ENCODE measurements at regions not wholly inside any gene's neighbourhood (a gene's known extent, or its start where the extent isn't known, plus 50 kb on each side); places are given as distances from the start of the nearest gene placed in this dataset.

GRCh38 chr4:128697323-128697722, 112.2 kb upstream of the JADE1 start:
- POLR2A ChIA-PET: no interaction called here
- Histone ChIP-seq H3K4me3 (ENCODE audit: low read length) (no peak overlapping the region), H3K27ac (ENCODE audit: low read depth, low read length) (no peak overlapping the region), H3K9me3 (ENCODE audit: control insufficient read depth in 2 of 3, low read length in 3 of 3) (no peaks in the 10 kb centered on the region), H3K4me1 (ENCODE audit: control insufficient read depth in 2 of 2, insufficient read depth in 2 of 2, low read length in 2 of 2) (no peaks in the 10 kb centered on the region), H3K27me3 (ENCODE audit: control insufficient read depth in 2 of 2, insufficient read depth in 2 of 2, low read length in 2 of 2) (no peaks in the 10 kb centered on the region), H3K36me3 (ENCODE audit: control insufficient read depth in 2 of 3, insufficient read depth in 3 of 3, low read length in 3 of 3) (no peaks in the 10 kb centered on the region)
- CTCF ChIA-PET: no interaction called here
- peaks cover 0 to 4% (median 0%) of the 10 kb centered on the region in 5 donors for H3K36me3 Mint-ChIP-seq
- H3K9me3 Mint-ChIP-seq: peaks cover 0 to 4% (median 0%) of the 10 kb centered on the region in 11 donors
- intact Hi-C loops (cut with micrococcal nuclease): no loop called here
- H3K27me3 Mint-ChIP-seq: no peaks in the 10 kb centered on the region
- ATAC-seq (no peak), DNase-seq (no peak)
- no peaks in the 10 kb centered on the region for H3K4me1 Mint-ChIP-seq
- H3K27ac Mint-ChIP-seq: no peak overlapping the region
- no peak overlapping the region for H3K4me3 Mint-ChIP-seq

DNA sequence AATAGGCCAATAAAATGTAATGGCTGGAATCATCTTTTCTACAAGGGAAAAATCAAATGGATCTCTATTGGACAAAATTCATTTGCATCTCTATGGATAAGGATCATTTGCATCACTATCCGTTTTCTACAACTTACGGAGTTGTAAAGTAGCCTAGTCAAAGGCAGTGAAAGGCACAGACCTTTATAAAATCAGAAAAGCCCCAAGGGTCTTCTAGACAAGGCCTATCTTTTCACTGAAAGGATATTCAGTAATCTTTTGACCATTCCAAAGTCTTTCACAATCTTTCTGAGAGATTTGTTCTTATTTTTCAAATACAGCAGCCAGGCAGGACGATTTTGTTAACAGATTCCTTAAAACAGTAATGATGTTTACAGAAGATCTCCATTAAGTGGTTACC, 119.5 kb upstream of the JADE1 start:
- Histone ChIP-seq H3K36me3 (ENCODE audit: control insufficient read depth in 2 of 3, insufficient read depth in 3 of 3, low read length in 3 of 3) (no peaks in the 10 kb centered on the region), H3K4me1 (ENCODE audit: control insufficient read depth in 2 of 2, insufficient read depth in 2 of 2, low read length in 2 of 2) (no peaks in the 10 kb centered on the region), H3K9me3 (ENCODE audit: control insufficient read depth in 2 of 3, low read length in 3 of 3) (no peaks in the 10 kb centered on the region), H3K27ac (ENCODE audit: low read depth, low read length) (no peak overlapping the region), H3K27me3 (ENCODE audit: control insufficient read depth in 2 of 2, insufficient read depth in 2 of 2, low read length in 2 of 2) (no peaks in the 10 kb centered on the region), H3K4me3 (ENCODE audit: low read length) (no peak overlapping the region)
- DNase-seq: no peak
- no peak overlapping the region for H3K27ac Mint-ChIP-seq
- H3K36me3 Mint-ChIP-seq: peaks cover 0 to 4% (median 4%) of the 10 kb centered on the region in 5 donors
- H3K27me3 Mint-ChIP-seq: peaks cover 0 to 5% (median 3%) of the 10 kb centered on the region in 5 donors
- intact Hi-C loops (cut with micrococcal nuclease): no loop called here
- ATAC-seq: no peak
- H3K4me1 Mint-ChIP-seq: no peaks in the 10 kb centered on the region
- H3K9me3 Mint-ChIP-seq: peaks cover 0 to 13% (median 3%) of the 10 kb centered on the region in 11 donors
- POLR2A ChIA-PET: no interaction called here
- CTCF ChIA-PET: no interaction called here
- H3K4me3 Mint-ChIP-seq: no peak overlapping the region

DNA sequence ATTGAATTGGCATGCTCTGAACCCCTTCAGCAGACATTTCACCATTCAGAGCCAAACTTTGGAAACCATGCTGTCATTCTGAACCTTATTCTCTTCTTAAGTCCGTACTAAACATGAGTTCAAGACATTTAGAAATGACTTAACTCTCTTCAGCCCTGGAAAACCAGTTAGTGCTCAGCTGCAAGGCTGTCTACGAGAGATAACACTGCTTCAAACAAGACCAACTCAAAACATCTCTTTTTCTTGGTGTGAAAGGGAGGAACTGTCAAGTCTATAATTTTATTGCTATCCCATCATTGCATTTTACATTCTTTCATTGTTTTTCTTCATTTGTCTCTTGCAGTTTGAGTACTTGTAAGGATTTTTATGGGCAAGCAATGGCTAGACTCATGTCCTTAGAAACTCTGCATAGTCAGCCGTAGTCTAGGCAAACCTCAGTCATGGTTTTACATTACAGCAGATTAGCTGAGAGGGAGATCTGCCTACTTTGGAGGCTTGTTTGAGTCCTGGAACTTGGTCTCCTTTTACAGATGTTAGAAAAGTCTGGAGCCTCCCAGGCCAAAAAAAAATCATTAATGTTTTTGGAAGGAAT, 120.6 kb upstream of the JADE1 start:
- no peaks in the 10 kb centered on the region for H3K4me1 ChIP-seq (ENCODE audit: control insufficient read depth in 2 of 2, insufficient read depth in 2 of 2, low read length in 2 of 2)
- H3K9me3 ChIP-seq (ENCODE audit: control insufficient read depth in 2 of 3, low read length in 3 of 3): no peaks in the 10 kb centered on the region
- Mint-ChIP-seq H3K9me3 (peaks cover 0 to 13% (median 2%) of the 10 kb centered on the region in 11 donors), H3K36me3 (peaks cover 0 to 4% (median 4%) of the 10 kb centered on the region in 5 donors), H3K27ac (no peak overlapping the region), H3K4me1 (no peaks in the 10 kb centered on the region), H3K4me3 (no peak overlapping the region), H3K27me3 (peaks cover 0 to 9% (median 3%) of the 10 kb centered on the region in 5 donors)
- no peak for ATAC-seq
- intact Hi-C loops (cut with micrococcal nuclease): no loop called here
- H3K27me3 ChIP-seq (ENCODE audit: control insufficient read depth in 2 of 2, insufficient read depth in 2 of 2, low read length in 2 of 2): no peaks in the 10 kb centered on the region
- no peak for DNase-seq
- H3K27ac ChIP-seq (ENCODE audit: low read depth, low read length): no peak overlapping the region
- POLR2A ChIA-PET: no interaction called here
- CTCF ChIA-PET: no interaction called here
- H3K4me3 ChIP-seq (ENCODE audit: low read length): no peak overlapping the region
- H3K36me3 ChIP-seq (ENCODE audit: control insufficient read depth in 2 of 3, insufficient read depth in 3 of 3, low read length in 3 of 3): no peaks in the 10 kb centered on the region

- CTCF ChIA-PET: no interaction called here
- ATAC-seq: no peak
Observed at GRCh38 chr4:128688033-128688721, 121.3 kb upstream of the JADE1 start.

DNA sequence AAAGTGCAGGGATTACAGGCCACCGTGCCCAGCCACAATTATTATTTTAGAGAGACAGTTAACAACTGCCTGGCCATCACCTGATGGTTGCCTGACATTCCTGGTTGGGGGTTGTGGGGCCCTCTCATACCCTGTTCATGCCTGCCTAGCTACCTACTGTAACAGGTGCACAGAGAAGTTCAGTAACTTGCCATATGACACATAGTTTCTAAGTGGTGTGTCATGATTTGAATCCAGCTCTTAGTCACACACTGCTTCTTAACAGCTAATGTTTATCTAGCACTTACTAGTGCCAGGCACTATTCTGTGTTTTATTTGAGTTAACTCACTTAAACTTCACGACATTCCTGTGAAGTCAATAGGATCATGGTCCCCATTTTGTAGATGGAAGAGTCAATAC, 122.7 kb upstream of the JADE1 start:
- H3K27ac Mint-ChIP-seq: no peak overlapping the region
- no peak overlapping the region for H3K4me3 ChIP-seq (ENCODE audit: low read length)
- H3K36me3 Mint-ChIP-seq: peaks cover 0 to 4% (median 1%) of the 10 kb centered on the region in 5 donors
- no peak overlapping the region for H3K27ac ChIP-seq (ENCODE audit: low read depth, low read length)
- no peak overlapping the region for H3K4me3 Mint-ChIP-seq
- ATAC-seq (no peak), DNase-seq (no peak)
- no peaks in the 10 kb centered on the region for H3K27me3 ChIP-seq (ENCODE audit: control insufficient read depth in 2 of 2, insufficient read depth in 2 of 2, low read length in 2 of 2)
- peaks cover 0 to 15% (median 3%) of the 10 kb centered on the region in 5 donors for H3K27me3 Mint-ChIP-seq
- H3K9me3 Mint-ChIP-seq: peaks cover 0 to 13% (median 2%) of the 10 kb centered on the region in 11 donors
- POLR2A ChIA-PET: no interaction called here
- H3K4me1 ChIP-seq (ENCODE audit: control insufficient read depth in 2 of 2, insufficient read depth in 2 of 2, low read length in 2 of 2): no peaks in the 10 kb centered on the region
- H3K4me1 Mint-ChIP-seq: no peaks in the 10 kb centered on the region
- CTCF ChIA-PET: no interaction called here
- H3K36me3 ChIP-seq (ENCODE audit: control insufficient read depth in 2 of 3, insufficient read depth in 3 of 3, low read length in 3 of 3): no peaks in the 10 kb centered on the region
- no peaks in the 10 kb centered on the region for H3K9me3 ChIP-seq (ENCODE audit: control insufficient read depth in 2 of 3, low read length in 3 of 3)
- intact Hi-C loops (cut with micrococcal nuclease): no loop called here

More at GRCh38 chr4:128688033-128688721, 121.3 kb upstream of the JADE1 start:
- no peak overlapping the region for H3K27ac Mint-ChIP-seq
- Histone ChIP-seq H3K27ac (ENCODE audit: low read depth, low read length) (no peak overlapping the region), H3K9me3 (ENCODE audit: control insufficient read depth in 2 of 3, low read length in 3 of 3) (no peaks in the 10 kb centered on the region), H3K27me3 (ENCODE audit: control insufficient read depth in 2 of 2, insufficient read depth in 2 of 2, low read length in 2 of 2) (no peaks in the 10 kb centered on the region), H3K4me1 (ENCODE audit: control insufficient read depth in 2 of 2, insufficient read depth in 2 of 2, low read length in 2 of 2) (no peaks in the 10 kb centered on the region), H3K4me3 (ENCODE audit: low read length) (no peak overlapping the region), H3K36me3 (ENCODE audit: control insufficient read depth in 2 of 3, insufficient read depth in 3 of 3, low read length in 3 of 3) (no peaks in the 10 kb centered on the region)
- no peak overlapping the region for H3K4me3 Mint-ChIP-seq
- peaks cover 0 to 4% (median 2%) of the 10 kb centered on the region in 5 donors for H3K36me3 Mint-ChIP-seq
- no peaks in the 10 kb centered on the region for H3K4me1 Mint-ChIP-seq
- H3K27me3 Mint-ChIP-seq: peaks cover 0 to 12% (median 3%) of the 10 kb centered on the region in 5 donors
- no peak for DNase-seq
- POLR2A ChIA-PET: no interaction called here
- H3K9me3 Mint-ChIP-seq: peaks cover 0 to 13% (median 2%) of the 10 kb centered on the region in 11 donors
- intact Hi-C loops (cut with micrococcal nuclease): no loop called here

DNA sequence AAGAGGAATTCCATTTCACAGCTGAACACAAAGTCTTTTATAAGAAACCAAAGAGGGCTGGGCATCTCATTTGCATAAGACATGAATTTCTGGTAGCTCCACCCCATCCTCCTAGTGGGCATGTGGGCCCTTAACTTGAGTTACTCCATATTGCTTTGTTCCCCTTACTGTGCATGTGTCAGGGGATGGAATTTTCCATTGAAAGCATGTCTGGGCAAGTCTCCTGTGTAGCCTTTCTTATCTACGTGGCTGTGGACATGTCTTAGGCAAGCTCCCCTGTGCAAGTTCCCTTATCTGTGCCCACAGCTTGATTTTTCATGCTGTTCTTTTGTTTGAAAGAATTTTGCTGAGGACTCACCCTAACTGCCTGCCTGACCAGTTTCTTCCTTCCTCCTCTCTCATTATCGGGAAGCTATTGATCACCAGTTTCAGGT, 123.5 kb upstream of the JADE1 start:
- no peaks in the 10 kb centered on the region for H3K27me3 ChIP-seq (ENCODE audit: control insufficient read depth in 2 of 2, insufficient read depth in 2 of 2, low read length in 2 of 2)
- Mint-ChIP-seq H3K27me3 (peaks cover 0 to 13% (median 3%) of the 10 kb centered on the region in 5 donors), H3K4me3 (no peak overlapping the region), H3K36me3 (peaks cover 0 to 4% (median 1%) of the 10 kb centered on the region in 5 donors), H3K9me3 (peaks cover 0 to 13% (median 2%) of the 10 kb centered on the region in 11 donors), H3K27ac (no peak overlapping the region), H3K4me1 (no peaks in the 10 kb centered on the region)
- CTCF ChIA-PET: no interaction called here
- H3K36me3 ChIP-seq (ENCODE audit: control insufficient read depth in 2 of 3, insufficient read depth in 3 of 3, low read length in 3 of 3): no peaks in the 10 kb centered on the region
- DNase-seq: no peak
- no peak for ATAC-seq
- no peak overlapping the region for H3K27ac ChIP-seq (ENCODE audit: low read depth, low read length)
- no peaks in the 10 kb centered on the region for H3K9me3 ChIP-seq (ENCODE audit: control insufficient read depth in 2 of 3, low read length in 3 of 3)
- no peaks in the 10 kb centered on the region for H3K4me1 ChIP-seq (ENCODE audit: control insufficient read depth in 2 of 2, insufficient read depth in 2 of 2, low read length in 2 of 2)
- H3K4me3 ChIP-seq (ENCODE audit: low read length): no peak overlapping the region
- intact Hi-C loops (cut with micrococcal nuclease): no loop called here
- POLR2A ChIA-PET: no interaction called here

GRCh38 chr4:128684016-128684415, 125.5 kb upstream of the JADE1 start:
- H3K4me3 ChIP-seq (ENCODE audit: low read length): no peak overlapping the region
- Mint-ChIP-seq H3K9me3 (peaks cover 0 to 13% (median 2%) of the 10 kb centered on the region in 11 donors), H3K27me3 (peaks cover 0 to 13% (median 3%) of the 10 kb centered on the region in 5 donors), H3K4me1 (no peaks in the 10 kb centered on the region), H3K36me3 (peaks cover 0 to 4% (median 1%) of the 10 kb centered on the region in 5 donors), H3K4me3 (no peak overlapping the region), H3K27ac (no peak overlapping the region)
- H3K36me3 ChIP-seq (ENCODE audit: control insufficient read depth in 2 of 3, insufficient read depth in 3 of 3, low read length in 3 of 3): no peaks in the 10 kb centered on the region
- H3K4me1 ChIP-seq (ENCODE audit: control insufficient read depth in 2 of 2, insufficient read depth in 2 of 2, low read length in 2 of 2): no peaks in the 10 kb centered on the region
- no peaks in the 10 kb centered on the region for H3K9me3 ChIP-seq (ENCODE audit: control insufficient read depth in 2 of 3, low read length in 3 of 3)
- CTCF ChIA-PET: no interaction called here
- no peak overlapping the region for H3K27ac ChIP-seq (ENCODE audit: low read depth, low read length)
- no peak for ATAC-seq
- DNase-seq: no peak
- POLR2A ChIA-PET: no interaction called here
- no peaks in the 10 kb centered on the region for H3K27me3 ChIP-seq (ENCODE audit: control insufficient read depth in 2 of 2, insufficient read depth in 2 of 2, low read length in 2 of 2)
- intact Hi-C loops (cut with micrococcal nuclease): no loop called here

All from naive thymus-derived CD4-positive, alpha-beta T cell (primary cell).